HG02759 (cell line): ENCODE measurements at regions not wholly inside any gene's neighbourhood (a gene's known extent, or its start where the extent isn't known, plus 50 kb on each side); places are given as distances from the start of the nearest gene placed in this dataset.
A peak's percentile ranks its signal among the peaks of the same experiment; 100 is the strongest.
"Not testable (repeated sequence)": the region's sequence is repeated elsewhere in the genome, so short reads cannot be mapped to it uniquely, and the experiment has no call there.

ENCODE experiments used
- ATAC-seq: cut with Tn5 transposase; IDR thresholded peaks from one replicate; pipeline ENCODE4 v1.9.1; 2021; ENCODE audit warnings: mild to moderate bottlenecking, moderate library complexity; ENCODE audit not compliant: unreplicated experiment

GRCh38 chr11:83403691-83404389 is 117.7 kb upstream of the CCDC90B start:
- ATAC-seq: no peak

- ATAC-seq: peak; percentile 54
Observed at GRCh38 chr11:83401506-83402225, 115.5 kb upstream of the CCDC90B start.

- ATAC-seq: no peak
Observed at GRCh38 chr11:83394331-83394730, 108.2 kb upstream of the CCDC90B start.

- no peak for ATAC-seq
Observed at GRCh38 chr11:83392556-83392955, 106.4 kb upstream of the CCDC90B start.

- ATAC-seq: no peak
Observed at GRCh38 chr11:83389975-83390374, 103.8 kb upstream of the CCDC90B start.

GRCh38 chr11:83383838-83384237 is 97.7 kb upstream of the CCDC90B start:
- not testable (repeated sequence) for ATAC-seq

GRCh38 chr11:83374311-83374710 is 88.1 kb upstream of the CCDC90B start:
- no peak for ATAC-seq

- no peak for ATAC-seq
Observed at GRCh38 chr11:83371489-83371888, 85.3 kb upstream of the CCDC90B start.

GRCh38 chr11:83367745-83368144 is 81.6 kb upstream of the CCDC90B start:
- no peak for ATAC-seq

GRCh38 chr11:83364500-83365045 is 78.4 kb upstream of the CCDC90B start:
- ATAC-seq: no peak

- ATAC-seq: no peak
Observed at GRCh38 chr11:83363312-83363711, 77.1 kb upstream of the CCDC90B start.

- ATAC-seq: no peak
Observed at GRCh38 chr11:83361831-83362230, 75.7 kb upstream of the CCDC90B start.

GRCh38 chr11:83355391-83355790 is 69.2 kb upstream of the CCDC90B start:
- no peak for ATAC-seq

GRCh38 chr11:83350187-83350586 is 64.0 kb upstream of the CCDC90B start:
- no peak for ATAC-seq

GRCh38 chr11:83349296-83349695 is 63.1 kb upstream of the CCDC90B start:
- ATAC-seq: no peak

GRCh38 chr11:83346706-83347105 is 60.5 kb upstream of the CCDC90B start:
- ATAC-seq: not testable (repeated sequence)

GRCh38 chr11:83344521-83344920 is 58.4 kb upstream of the CCDC90B start:
- not testable (repeated sequence) for ATAC-seq

GRCh38 chr11:83336993-83337392 is 50.8 kb upstream of the CCDC90B start:
- ATAC-seq: no peak
